Stomach (tissue), 4 donors: ENCODE measurements at regions not wholly inside any gene's neighbourhood (a gene's known extent, or its start where the extent isn't known, plus 50 kb on each side); places are given as distances from the start of the nearest gene placed in this dataset.

ENCODE experiments used
- EP300 ChIP-seq: sonication (generic); formaldehyde crosslinking; IDR thresholded peaks from one replicate; pipeline ENCODE4 v1.6.1; 2017; ENCODE audit warnings: antibody characterized with exemption
- POLR2AphosphoS5 ChIP-seq, 3 donors: sonication (generic); formaldehyde crosslinking; IDR thresholded peaks; one replicate each; pipeline ENCODE4 v1.6.1; 2016; ENCODE audit warnings: antibody characterized with exemption in 3 of 3
- TF ChIP-seq, protein P1 (sequence below), 7 experiments: fragments of 450-650 bp in 4 of 7; fragments of 200-600 bp in 3 of 7; sonication (generic) in 3 of 7; IDR thresholded peaks; one replicate each; pipeline ENCODE4 v1.5.1; 2016 to 2019; ENCODE audit warnings: antibody characterized with exemption in 7 of 7, control low read depth in 2 of 7, mild to moderate bottlenecking in 1 of 7

DNA sequence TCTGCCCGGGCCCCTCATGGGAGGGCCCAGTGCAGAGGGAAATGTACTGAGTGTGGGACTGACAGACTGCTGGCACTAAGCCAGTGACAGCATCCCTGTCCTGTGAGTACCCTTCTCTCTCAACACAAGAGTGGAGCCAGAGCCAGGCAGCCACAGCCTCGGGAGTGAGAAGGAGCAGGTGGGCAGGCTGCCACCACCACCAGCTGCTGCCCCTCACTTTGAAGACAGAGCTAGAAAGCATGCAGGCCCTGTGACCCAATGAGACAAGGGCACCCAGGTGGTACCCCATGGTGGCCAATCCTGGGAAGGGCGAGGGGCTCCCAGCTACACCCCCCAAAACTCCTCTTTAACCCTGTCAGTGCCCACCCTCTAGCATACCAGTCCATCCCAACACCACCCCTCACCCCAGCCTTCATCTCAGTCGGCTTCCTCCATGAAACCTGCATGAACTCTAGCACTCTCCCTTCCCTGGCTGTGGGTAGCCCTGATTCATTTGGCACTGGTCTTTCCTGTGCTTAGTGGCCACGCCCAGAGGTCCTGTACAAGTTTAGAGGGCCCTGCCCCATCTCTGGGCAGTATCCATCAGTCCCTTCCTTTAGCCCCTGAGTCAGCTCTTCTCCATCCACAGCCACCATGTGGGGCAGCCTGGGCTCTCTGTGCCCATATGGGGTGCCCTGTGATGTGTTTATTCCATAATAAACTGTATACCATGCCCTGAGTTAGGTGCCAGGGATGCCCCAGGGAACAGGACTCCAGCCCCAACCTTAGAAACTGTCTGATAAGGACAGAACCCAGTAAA lies 207.0 kb upstream of the ZMIZ1 start:
- TF ChIP-seq, protein P1, sequence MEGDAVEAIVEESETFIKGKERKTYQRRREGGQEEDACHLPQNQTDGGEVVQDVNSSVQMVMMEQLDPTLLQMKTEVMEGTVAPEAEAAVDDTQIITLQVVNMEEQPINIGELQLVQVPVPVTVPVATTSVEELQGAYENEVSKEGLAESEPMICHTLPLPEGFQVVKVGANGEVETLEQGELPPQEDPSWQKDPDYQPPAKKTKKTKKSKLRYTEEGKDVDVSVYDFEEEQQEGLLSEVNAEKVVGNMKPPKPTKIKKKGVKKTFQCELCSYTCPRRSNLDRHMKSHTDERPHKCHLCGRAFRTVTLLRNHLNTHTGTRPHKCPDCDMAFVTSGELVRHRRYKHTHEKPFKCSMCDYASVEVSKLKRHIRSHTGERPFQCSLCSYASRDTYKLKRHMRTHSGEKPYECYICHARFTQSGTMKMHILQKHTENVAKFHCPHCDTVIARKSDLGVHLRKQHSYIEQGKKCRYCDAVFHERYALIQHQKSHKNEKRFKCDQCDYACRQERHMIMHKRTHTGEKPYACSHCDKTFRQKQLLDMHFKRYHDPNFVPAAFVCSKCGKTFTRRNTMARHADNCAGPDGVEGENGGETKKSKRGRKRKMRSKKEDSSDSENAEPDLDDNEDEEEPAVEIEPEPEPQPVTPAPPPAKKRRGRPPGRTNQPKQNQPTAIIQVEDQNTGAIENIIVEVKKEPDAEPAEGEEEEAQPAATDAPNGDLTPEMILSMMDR (IDR thresholded peaks at IDR 0.05) = no peak
- TF ChIP-seq POLR2AphosphoS5 (IDR thresholded peaks at IDR 0.05) (no peak), EP300 (no peak)
